Activated T-helper 17 cell treated with anti-CD3 and anti-CD28 coated beads, Interleukin-2, amount 50 U/mL, for 72 hours (primary cell): ENCODE measurements at regions not wholly inside any gene's neighbourhood (a gene's known extent, or its start where the extent isn't known, plus 50 kb on each side); places are given as distances from the start of the nearest gene placed in this dataset.

Experiments
- ATAC-seq: fragments of 150-1000 bp; cut with Tn5 transposase; replicated peaks from 2 replicates; pipeline ENCODE4 v1.10.0; 2021; ENCODE audit warnings: mild to moderate bottlenecking, moderate library complexity
- H3K27ac Mint-ChIP-seq: one replicate; pipeline ENCODE4 v1.8.0; 2022; ENCODE audit warnings: mixed read lengths
- H3K27me3 Mint-ChIP-seq: one replicate; pipeline ENCODE4 v1.8.0; 2022; ENCODE audit warnings: mixed read lengths
- H3K36me3 Mint-ChIP-seq: one replicate; pipeline ENCODE4 v1.8.0; 2022; ENCODE audit warnings: low read depth, mild to moderate bottlenecking, mixed read lengths
- H3K4me1 Mint-ChIP-seq: one replicate; pipeline ENCODE4 v1.8.0; 2022; ENCODE audit warnings: mixed read lengths
- H3K4me3 Mint-ChIP-seq: one replicate; pipeline ENCODE4 v1.8.0; 2022; ENCODE audit warnings: mild to moderate bottlenecking, mixed read lengths
- H3K9me3 Mint-ChIP-seq: one replicate; pipeline ENCODE4 v1.8.0; 2022; ENCODE audit warnings: mixed read lengths

DNA sequence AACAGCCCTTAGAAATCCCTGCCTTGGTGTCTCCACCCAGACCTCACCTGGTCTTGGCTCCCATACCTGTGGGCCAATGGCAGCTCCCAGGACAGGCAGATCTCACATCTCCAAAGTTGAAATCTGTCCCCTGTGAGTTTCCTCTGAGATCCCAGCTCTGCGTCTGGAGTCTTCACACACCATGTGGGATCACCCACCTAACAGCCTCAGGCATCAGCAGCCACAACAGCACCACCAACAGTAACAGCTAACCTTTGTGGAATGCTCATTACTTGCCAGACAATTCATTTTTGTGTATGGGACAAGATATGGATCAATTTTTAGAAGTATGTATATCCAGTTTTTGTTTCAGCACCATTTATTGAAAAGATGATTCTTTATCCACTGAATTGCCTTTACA, 523.2 kb downstream of the MATN1 start:
- Mint-ChIP-seq H3K36me3 (no peaks in the 10 kb centered on the region), H3K4me1 (peaks cover 23% of the 10 kb centered on the region), H3K9me3 (no peaks in the 10 kb centered on the region), H3K27ac (no peak overlapping the region), H3K27me3 (peaks cover 9% of the 10 kb centered on the region), H3K4me3 (no peak overlapping the region)
- ATAC-seq, result no peak

- peaks cover 28% of the 10 kb centered on the region for H3K4me1 Mint-ChIP-seq
- peaks cover 9% of the 10 kb centered on the region for H3K27me3 Mint-ChIP-seq
- no peaks in the 10 kb centered on the region for H3K9me3 Mint-ChIP-seq
- H3K27ac Mint-ChIP-seq, result no peak overlapping the region
- no peak overlapping the region for H3K4me3 Mint-ChIP-seq
- H3K36me3 Mint-ChIP-seq, result no peaks in the 10 kb centered on the region
- no peak for ATAC-seq
Observed at GRCh38 chr1:30199563-30199962, 523.8 kb downstream of the MATN1 start.

DNA sequence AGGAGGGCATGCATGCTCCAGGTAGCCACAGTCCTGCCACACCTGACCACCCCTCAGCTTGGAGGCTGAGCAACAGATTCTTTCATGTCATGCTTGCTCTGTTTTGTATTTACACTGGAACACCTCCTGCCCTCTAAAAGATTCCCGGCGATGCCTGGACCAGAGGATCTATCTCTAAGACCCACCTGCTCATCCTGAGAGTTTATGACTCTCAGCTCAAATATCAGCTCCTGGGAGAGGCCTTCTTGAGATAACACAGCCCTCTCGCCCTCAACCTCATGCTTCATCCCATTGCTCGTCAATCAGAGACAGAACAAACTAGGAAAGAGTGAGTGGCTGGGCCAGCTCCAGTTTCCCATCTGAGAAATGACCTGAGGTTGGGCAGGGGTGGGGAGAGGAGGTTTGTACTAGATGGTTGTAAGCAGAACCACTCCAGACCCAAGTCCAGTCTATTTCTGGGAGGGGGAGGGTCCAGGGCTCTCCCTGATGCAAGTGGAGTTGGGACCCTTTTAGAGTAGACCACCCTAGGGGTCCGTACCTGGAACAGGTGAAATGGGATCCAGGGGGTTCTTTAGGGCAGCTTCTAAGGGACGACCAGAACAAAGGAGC, 524.5 kb downstream of the MATN1 start:
- no peaks in the 10 kb centered on the region for H3K36me3 Mint-ChIP-seq
- H3K27ac Mint-ChIP-seq, result no peak overlapping the region
- peaks cover 9% of the 10 kb centered on the region for H3K27me3 Mint-ChIP-seq
- no peak overlapping the region for H3K4me3 Mint-ChIP-seq
- peaks cover 28% of the 10 kb centered on the region for H3K4me1 Mint-ChIP-seq
- H3K9me3 Mint-ChIP-seq, result no peaks in the 10 kb centered on the region
- ATAC-seq, result no peak

DNA sequence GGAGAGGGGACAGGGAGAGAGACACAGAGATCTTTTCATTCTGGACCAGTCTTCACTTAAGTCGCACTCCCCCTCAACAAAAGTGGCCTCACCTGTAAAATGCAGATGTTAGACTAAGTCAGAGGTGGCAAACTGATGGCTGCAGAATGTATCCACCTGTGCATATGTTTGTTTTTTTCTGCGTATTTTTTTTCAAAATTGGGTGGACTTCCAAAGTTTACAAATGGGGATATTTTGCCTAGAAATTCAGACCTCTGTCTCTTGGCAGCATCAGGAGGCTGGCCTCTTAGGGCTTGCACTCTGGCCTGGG, 525.0 kb downstream of the MATN1 start:
- no peaks in the 10 kb centered on the region for H3K9me3 Mint-ChIP-seq
- H3K36me3 Mint-ChIP-seq, result no peaks in the 10 kb centered on the region
- H3K27me3 Mint-ChIP-seq, result peaks cover 9% of the 10 kb centered on the region
- H3K27ac Mint-ChIP-seq, result no peak overlapping the region
- H3K4me1 Mint-ChIP-seq, result peaks cover 28% of the 10 kb centered on the region
- ATAC-seq, result no peak
- H3K4me3 Mint-ChIP-seq, result no peak overlapping the region

- Mint-ChIP-seq H3K4me3 (no peak overlapping the region), H3K9me3 (no peaks in the 10 kb centered on the region), H3K27me3 (peaks cover 9% of the 10 kb centered on the region), H3K27ac (peak overlapping the region; percentile 79), H3K36me3 (no peaks in the 10 kb centered on the region), H3K4me1 (peaks cover 31% of the 10 kb centered on the region)
- ATAC-seq, result no peak
Observed at GRCh38 chr1:30197639-30198450, 525.5 kb downstream of the MATN1 start.

GRCh38 chr1:30196872-30197638, 526.3 kb downstream of the MATN1 start:
- H3K27ac Mint-ChIP-seq, result peak overlapping the region; percentile 79
- H3K36me3 Mint-ChIP-seq, result no peaks in the 10 kb centered on the region
- peaks cover 35% of the 10 kb centered on the region for H3K4me1 Mint-ChIP-seq
- H3K27me3 Mint-ChIP-seq, result peaks cover 9% of the 10 kb centered on the region
- H3K4me3 Mint-ChIP-seq, result peak overlapping the region; percentile 52
- peak; percentile 46 for ATAC-seq
- no peaks in the 10 kb centered on the region for H3K9me3 Mint-ChIP-seq

GRCh38 chr1:30196457-30196856, 526.9 kb downstream of the MATN1 start:
- Mint-ChIP-seq H3K27me3 (peaks cover 9% of the 10 kb centered on the region), H3K36me3 (no peaks in the 10 kb centered on the region), H3K4me3 (peak overlapping the region; percentile 52), H3K4me1 (peaks cover 35% of the 10 kb centered on the region), H3K9me3 (no peaks in the 10 kb centered on the region), H3K27ac (no peak overlapping the region)
- ATAC-seq, result peak; percentile 24

GRCh38 chr1:30195424-30196134, 527.8 kb downstream of the MATN1 start:
- Mint-ChIP-seq H3K4me3 (no peak overlapping the region), H3K27ac (no peak overlapping the region), H3K9me3 (no peaks in the 10 kb centered on the region), H3K36me3 (no peaks in the 10 kb centered on the region), H3K4me1 (peaks cover 41% of the 10 kb centered on the region), H3K27me3 (peaks cover 9% of the 10 kb centered on the region)
- ATAC-seq, result no peak

GRCh38 chr1:30194741-30195423, 528.5 kb downstream of the MATN1 start:
- no peak overlapping the region for H3K27ac Mint-ChIP-seq
- H3K4me1 Mint-ChIP-seq, result peaks cover 43% of the 10 kb centered on the region
- no peaks in the 10 kb centered on the region for H3K36me3 Mint-ChIP-seq
- H3K4me3 Mint-ChIP-seq, result no peak overlapping the region
- peaks cover 9% of the 10 kb centered on the region for H3K27me3 Mint-ChIP-seq
- ATAC-seq, result no peak
- H3K9me3 Mint-ChIP-seq, result no peaks in the 10 kb centered on the region

DNA sequence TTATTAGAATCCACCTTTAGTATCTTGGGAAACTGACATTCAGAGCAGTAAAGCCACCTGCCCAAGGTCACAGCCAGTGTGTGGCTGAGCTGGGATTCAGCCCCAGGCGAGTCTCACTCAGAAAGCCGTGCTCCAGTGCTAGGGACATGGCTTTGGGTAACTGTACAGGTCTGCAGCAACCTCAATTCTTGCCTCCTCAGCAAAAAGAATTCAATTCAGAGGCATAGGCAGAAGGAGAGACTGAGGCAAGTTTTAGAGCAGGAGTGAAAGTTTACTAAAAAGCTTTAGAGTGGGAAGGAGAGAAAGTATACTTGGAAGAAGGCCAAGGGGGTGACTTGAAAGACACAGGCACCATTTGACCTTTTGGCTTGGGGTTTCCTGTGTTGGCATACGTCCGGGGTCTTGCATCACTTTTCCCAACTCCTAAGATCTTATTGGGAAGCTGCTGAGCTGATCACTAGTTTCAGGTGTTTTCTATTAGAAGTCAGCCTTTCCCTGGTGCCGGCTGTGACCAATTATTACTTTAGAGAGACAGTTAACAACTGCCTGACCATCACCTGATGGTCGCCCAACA, 529.3 kb downstream of the MATN1 start:
- no peaks in the 10 kb centered on the region for H3K9me3 Mint-ChIP-seq
- H3K4me1 Mint-ChIP-seq, result peaks cover 50% of the 10 kb centered on the region
- ATAC-seq, result no peak
- no peaks in the 10 kb centered on the region for H3K36me3 Mint-ChIP-seq
- H3K27ac Mint-ChIP-seq, result peak overlapping the region; percentile 16
- no peak overlapping the region for H3K4me3 Mint-ChIP-seq
- H3K27me3 Mint-ChIP-seq, result peaks cover 9% of the 10 kb centered on the region

GRCh38 chr1:30192969-30193630, 530.3 kb downstream of the MATN1 start:
- H3K4me1 Mint-ChIP-seq, result peaks cover 55% of the 10 kb centered on the region
- H3K9me3 Mint-ChIP-seq, result no peaks in the 10 kb centered on the region
- H3K27me3 Mint-ChIP-seq, result peaks cover 7% of the 10 kb centered on the region
- ATAC-seq, result no peak
- no peak overlapping the region for H3K4me3 Mint-ChIP-seq
- H3K27ac Mint-ChIP-seq, result peak overlapping the region; percentile 61
- no peaks in the 10 kb centered on the region for H3K36me3 Mint-ChIP-seq

DNA sequence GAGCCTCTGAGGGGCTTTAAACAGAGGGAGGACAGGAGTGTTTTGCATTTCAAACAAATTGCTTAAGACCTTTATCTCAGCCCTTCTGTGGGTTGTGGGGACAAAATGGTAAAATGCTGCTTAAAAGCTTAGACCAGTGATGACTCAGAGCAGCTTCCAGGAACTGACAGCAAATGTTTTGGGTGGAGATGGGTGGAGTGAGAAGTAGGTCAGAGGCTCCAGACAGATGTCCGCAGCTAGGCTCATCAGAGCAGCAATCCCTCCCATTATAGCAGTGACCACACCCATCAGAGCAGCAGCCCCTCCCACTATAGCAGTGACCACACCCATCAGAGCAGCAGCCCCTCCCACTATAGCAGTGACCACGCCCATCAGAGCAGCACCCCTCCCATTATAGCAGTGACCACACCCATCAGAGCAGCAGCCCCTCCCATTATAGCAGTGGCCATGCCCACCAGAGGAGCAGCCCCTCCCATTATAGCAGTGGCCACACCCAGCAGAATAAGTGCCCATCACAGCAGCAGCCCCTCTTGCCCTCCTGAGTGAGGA, 532.2 kb downstream of the MATN1 start:
- H3K4me3 Mint-ChIP-seq, result peak overlapping the region; percentile 52
- H3K27ac Mint-ChIP-seq, result peak overlapping the region; percentile 83
- H3K36me3 Mint-ChIP-seq, result no peaks in the 10 kb centered on the region
- H3K4me1 Mint-ChIP-seq, result peaks cover 38% of the 10 kb centered on the region
- no peaks in the 10 kb centered on the region for H3K27me3 Mint-ChIP-seq
- ATAC-seq, result peak; percentile 98
- no peaks in the 10 kb centered on the region for H3K9me3 Mint-ChIP-seq

DNA sequence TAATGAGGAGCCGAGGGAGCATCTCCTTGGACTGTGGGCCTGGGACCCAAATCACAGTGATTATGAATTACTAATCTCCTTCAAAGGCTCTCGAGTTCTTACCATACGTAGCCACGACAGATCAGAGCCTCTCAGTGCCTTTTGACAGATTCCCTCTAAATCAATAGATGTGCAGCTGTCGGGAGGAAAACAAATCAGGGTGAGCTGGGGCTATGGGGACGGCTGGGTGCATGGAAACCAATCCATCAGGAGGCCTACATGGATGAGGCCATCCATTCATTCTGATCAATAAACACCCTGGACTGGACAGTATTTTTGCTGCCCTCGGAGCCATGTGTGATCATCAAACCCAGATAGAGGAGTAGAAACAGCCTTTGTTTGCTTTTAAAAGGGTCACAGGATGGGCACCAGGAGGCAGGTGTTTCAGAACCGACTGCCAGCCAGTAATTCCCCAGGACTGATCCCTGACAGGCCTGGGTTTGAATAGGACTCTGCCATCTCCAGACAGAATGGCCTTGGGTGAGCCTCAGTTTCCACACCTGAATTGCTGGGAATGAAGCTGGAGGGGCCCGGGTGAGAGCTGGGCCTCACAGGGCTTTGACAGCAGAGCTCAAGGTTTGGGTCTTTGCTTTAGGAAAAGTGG, 532.8 kb downstream of the MATN1 start:
- no peaks in the 10 kb centered on the region for H3K36me3 Mint-ChIP-seq
- peak overlapping the region; percentile 83 for H3K27ac Mint-ChIP-seq
- H3K4me3 Mint-ChIP-seq, result peak overlapping the region; percentile 52
- H3K9me3 Mint-ChIP-seq, result no peaks in the 10 kb centered on the region
- no peak for ATAC-seq
- no peaks in the 10 kb centered on the region for H3K27me3 Mint-ChIP-seq
- H3K4me1 Mint-ChIP-seq, result peaks cover 38% of the 10 kb centered on the region
